Upper lobe of right lung (tissue), 1 donor: ENCODE measurements at regions not wholly inside any gene's neighbourhood (a gene's known extent, or its start where the extent isn't known, plus 50 kb on each side); places are given as distances from the start of the nearest gene placed in this dataset.

Experiments used
- ATAC-seq: fragments of 200-7000 bp; cut with Tn5 transposase; one replicate; pipeline ENCODE4 v1.9.1; 2020; ENCODE audit warnings: mild to moderate bottlenecking, moderate library complexity
- DNase-seq: peaks from one replicate; pipeline ENCODE4 v3.0.0-alpha.2; 2020
- H3K27ac ChIP-seq: fragments of 200-600 bp; one replicate; pipeline ENCODE4 v1.8.0; 2022
- H3K27me3 ChIP-seq: fragments of 200-600 bp; one replicate; pipeline ENCODE4 v1.8.0; 2022; ENCODE audit warnings: mild to moderate bottlenecking
- H3K36me3 ChIP-seq: fragments of 200-600 bp; one replicate; pipeline ENCODE4 v1.8.0; 2022
- H3K4me1 ChIP-seq: fragments of 200-600 bp; one replicate; pipeline ENCODE4 v1.8.0; 2022
- H3K4me3 ChIP-seq: fragments of 200-600 bp; one replicate; pipeline ENCODE4 v1.8.0; 2022; ENCODE audit warnings: mild to moderate bottlenecking
- H3K9me3 ChIP-seq: fragments of 200-600 bp; one replicate; pipeline ENCODE4 v1.8.0; 2022
- CTCF ChIP-seq: fragments of 200-600 bp; IDR thresholded peaks from one replicate; pipeline ENCODE4 v1.8.0; 2022; ENCODE audit warnings: antibody characterized with exemption
- intact Hi-C: fragments of 100-400 bp; cut with DNase I; formaldehyde crosslinking; loops from one replicate; pipeline ENCODE4 v1.11.0; 2022
- donor health status: DM: no; HTN: yes; CAD: no; lungs with severe emphysema.

- DNase-seq (no peak), ATAC-seq (no peak)
- Histone ChIP-seq H3K4me1 (no peaks in the 10 kb centered on the region), H3K27ac (no peak overlapping the region), H3K36me3 (no peaks in the 10 kb centered on the region), H3K9me3 (no peaks in the 10 kb centered on the region), H3K27me3 (no peaks in the 10 kb centered on the region), H3K4me3 (no peak overlapping the region)
- no peak for TF ChIP-seq CTCF
- intact Hi-C loops, result no loop called here
Observed at GRCh38 chr2:163888591-163888990, 152.8 kb upstream of the FIGN start.

DNA sequence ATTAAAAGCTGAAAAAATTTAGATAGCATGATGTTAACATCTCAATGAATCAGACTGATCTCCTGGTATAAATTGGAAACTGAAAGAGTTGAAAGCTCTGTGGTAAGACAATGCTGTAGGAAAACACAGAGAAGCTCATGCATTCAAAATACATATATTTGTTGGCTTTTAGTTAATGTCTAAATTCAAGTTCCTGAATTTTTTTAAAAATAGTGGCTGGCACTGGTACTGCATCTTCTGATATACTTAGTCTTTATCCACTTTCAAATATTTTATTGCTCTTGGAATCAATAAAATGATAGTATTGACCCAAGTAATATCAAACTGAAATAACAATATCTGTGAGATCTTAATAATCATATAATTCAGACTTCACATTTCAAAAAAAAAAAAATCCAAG, 151.4 kb upstream of the FIGN start:
- intact Hi-C loops, result no loop called here
- H3K27me3 ChIP-seq, result no peaks in the 10 kb centered on the region
- ATAC-seq, result no peak
- TF ChIP-seq CTCF, result peak; percentile 13
- no peaks in the 10 kb centered on the region for H3K4me1 ChIP-seq
- no peak overlapping the region for H3K27ac ChIP-seq
- DNase-seq, result no peak
- H3K9me3 ChIP-seq, result no peaks in the 10 kb centered on the region
- H3K4me3 ChIP-seq, result no peak overlapping the region
- no peaks in the 10 kb centered on the region for H3K36me3 ChIP-seq

DNA sequence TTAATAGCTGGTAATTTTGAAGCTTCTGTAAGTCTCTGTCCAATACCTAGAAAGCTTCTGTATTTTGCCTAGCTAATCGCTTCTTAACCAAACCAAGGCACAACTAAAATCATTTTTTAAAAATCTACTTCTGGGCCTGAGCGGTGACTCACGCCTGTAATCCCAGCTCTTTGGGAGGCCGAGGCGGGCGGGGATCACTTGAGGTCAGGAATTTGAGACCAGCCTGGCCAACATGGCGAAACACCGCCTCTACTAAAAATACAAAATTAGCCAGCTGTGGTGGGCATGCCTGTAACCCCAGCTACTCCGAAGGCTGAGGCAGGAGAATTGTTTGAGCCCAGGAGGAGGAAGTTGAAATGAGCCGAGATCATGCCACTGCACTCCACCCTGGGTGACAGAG, 148.6 kb upstream of the FIGN start:
- ATAC-seq, result no peak

DNA sequence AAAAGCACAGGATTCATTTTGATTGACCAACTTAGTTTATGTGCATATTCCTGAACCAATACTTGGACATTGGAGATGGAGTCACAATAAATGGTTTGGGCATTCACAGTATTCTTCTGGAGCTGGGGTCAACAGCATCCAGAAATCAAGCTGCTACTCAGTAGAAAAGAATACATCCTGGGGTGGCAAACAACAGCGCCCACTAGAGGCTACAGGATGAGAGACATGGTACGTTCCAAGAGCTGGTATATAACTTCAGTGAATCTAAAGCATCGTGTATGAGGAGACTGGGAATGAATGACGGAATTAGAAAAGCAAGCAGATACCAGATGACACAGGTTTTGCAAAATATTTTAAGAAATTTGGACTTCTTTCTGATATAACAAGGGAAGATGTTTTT, 142.9 kb upstream of the FIGN start:
- H3K27me3 ChIP-seq, result no peaks in the 10 kb centered on the region
- no peaks in the 10 kb centered on the region for H3K9me3 ChIP-seq
- intact Hi-C loops, result no loop called here
- H3K4me1 ChIP-seq, result no peaks in the 10 kb centered on the region
- no peaks in the 10 kb centered on the region for H3K36me3 ChIP-seq
- ATAC-seq (peak; percentile 80), DNase-seq (no peak)
- no peak overlapping the region for H3K27ac ChIP-seq
- TF ChIP-seq CTCF, result peak; percentile 53
- H3K4me3 ChIP-seq, result no peak overlapping the region

More for the DNA sequence above, 148.6 kb upstream of the FIGN start:
- Histone ChIP-seq H3K4me1 (no peaks in the 10 kb centered on the region), H3K4me3 (no peak overlapping the region), H3K27me3 (no peaks in the 10 kb centered on the region), H3K36me3 (no peaks in the 10 kb centered on the region), H3K9me3 (no peaks in the 10 kb centered on the region), H3K27ac (no peak overlapping the region)
- intact Hi-C loops, result no loop called here
- TF ChIP-seq CTCF, result no peak
- DNase-seq, result no peak

- H3K36me3 ChIP-seq, result no peaks in the 10 kb centered on the region
- no peak for DNase-seq
- intact Hi-C loops, result no loop called here
- ATAC-seq, result no peak
- no peaks in the 10 kb centered on the region for H3K4me1 ChIP-seq
- H3K27ac ChIP-seq, result no peak overlapping the region
- H3K4me3 ChIP-seq, result no peak overlapping the region
- no peaks in the 10 kb centered on the region for H3K27me3 ChIP-seq
- no peak for TF ChIP-seq CTCF
- no peaks in the 10 kb centered on the region for H3K9me3 ChIP-seq
Observed at GRCh38 chr2:163877316-163877715, 141.5 kb upstream of the FIGN start.

DNA sequence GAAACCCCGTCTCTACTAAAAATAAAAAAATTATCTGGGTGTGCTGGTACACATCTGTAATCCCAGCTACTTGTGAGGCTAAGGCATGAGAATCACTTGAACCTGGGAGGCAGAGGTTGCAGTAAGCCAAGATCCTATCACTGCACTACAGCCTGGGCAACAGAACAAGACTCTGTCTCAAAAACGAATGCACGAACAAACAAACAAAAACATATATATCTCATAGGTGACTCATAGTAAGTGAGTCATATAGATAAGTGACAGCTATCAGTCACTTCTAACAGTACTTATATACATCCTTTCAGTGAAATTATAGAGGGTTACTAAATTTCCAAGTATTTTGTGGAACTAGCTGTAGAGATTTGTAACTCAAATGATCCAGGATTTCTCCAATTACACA, 127.3 kb upstream of the FIGN start:
- no peak for ATAC-seq

More for the DNA sequence above, 127.3 kb upstream of the FIGN start:
- intact Hi-C loops, result no loop called here
- Histone ChIP-seq H3K4me1 (no peaks in the 10 kb centered on the region), H3K27ac (no peak overlapping the region), H3K36me3 (no peaks in the 10 kb centered on the region), H3K9me3 (no peaks in the 10 kb centered on the region), H3K4me3 (no peak overlapping the region), H3K27me3 (no peaks in the 10 kb centered on the region)
- no peak for TF ChIP-seq CTCF
- no peak for DNase-seq
